HepG2 (cell line): ENCODE measurements at regions not wholly inside any gene's neighbourhood (a gene's known extent, or its start where the extent isn't known, plus 50 kb on each side); places are given as distances from the start of the nearest gene placed in this dataset.

Source experiments
- CBX5 ChIP-seq: sonication (generic); formaldehyde crosslinking; IDR thresholded peaks from 2 replicates; pipeline ENCODE4 v1.4.0; 2020; ENCODE audit warnings: missing genetic modification reagents, borderline replicate concordance
- GFI1 ChIP-seq: sonication (generic); formaldehyde crosslinking; IDR thresholded peaks from 2 replicates; pipeline ENCODE4 v1.5.0; 2020; ENCODE audit warnings: missing genetic modification reagents, mild to moderate bottlenecking, borderline replicate concordance
- HHEX ChIP-seq: IDR thresholded peaks from 2 replicates; pipeline ENCODE4 v1.6.1; 2016; ENCODE audit warnings: control low read depth
- LCORL ChIP-seq, 2 experiments: fragments of 450-650 bp in 1 of 2; sonication (generic) in 1 of 2; formaldehyde crosslinking in 1 of 2; IDR thresholded peaks; 2 replicates each; pipeline versions ENCODE4 v1.5.0 to v1.6.1; 2017 to 2020; ENCODE audit warnings: antibody characterized with exemption in 1 of 2, missing genetic modification reagents in 1 of 2
- MXD4 ChIP-seq: IDR thresholded peaks from 2 replicates; pipeline ENCODE4 v1.6.1; 2016; ENCODE audit warnings: mild to moderate bottlenecking, missing biosample characterization, missing genetic modification reagents
- NFIC ChIP-seq: IDR thresholded peaks from 2 replicates; pipeline ENCODE4 v1.6.1; 2012; ENCODE audit warnings: mild to moderate bottlenecking, low read length, inconsistent platforms
- NFKBIZ ChIP-seq: IDR thresholded peaks from 2 replicates; pipeline ENCODE4 v1.6.1; 2018; ENCODE audit warnings: missing genetic modification reagents, missing compliant biosample characterization
- NR2C2 ChIP-seq: sonication (generic); formaldehyde crosslinking; IDR thresholded peaks from 2 replicates; pipeline ENCODE4 v1.4.0; 2020; ENCODE audit warnings: missing genetic modification reagents, mild to moderate bottlenecking, moderate library complexity, borderline replicate concordance
- PCBP1 ChIP-seq: fragments of 200-400 bp; formaldehyde crosslinking; IDR thresholded peaks from 2 replicates; pipeline ENCODE4 v1.6.1; 2017; ENCODE audit warnings: mild to moderate bottlenecking, low read depth, low read length, borderline replicate concordance
- RFX3 ChIP-seq: IDR thresholded peaks from 2 replicates; pipeline ENCODE4 v1.6.1; 2016; ENCODE audit warnings: missing biosample characterization, missing genetic modification reagents
- SSRP1 ChIP-seq: IDR thresholded peaks from 2 replicates; pipeline ENCODE4 v1.6.1; 2016; ENCODE audit warnings: control low read depth
- THAP11 ChIP-seq: IDR thresholded peaks from 2 replicates; pipeline ENCODE4 v1.6.1; 2016; ENCODE audit warnings: missing biosample characterization, missing genetic modification reagents
- ZNF17 ChIP-seq: sonication (generic); formaldehyde crosslinking; IDR thresholded peaks from 2 replicates; pipeline ENCODE4 v1.5.0; 2020; ENCODE audit warnings: mild to moderate bottlenecking, missing genetic modification reagents
- ZNF282 ChIP-seq: fragments of 450-650 bp; IDR thresholded peaks from 2 replicates; pipeline ENCODE4 v1.6.1; 2018; ENCODE audit not compliant: partially characterized antibody
- ZNF34 ChIP-seq: sonication (generic); formaldehyde crosslinking; IDR thresholded peaks from 2 replicates; pipeline ENCODE4 v1.4.0; 2020; ENCODE audit warnings: mild to moderate bottlenecking, missing genetic modification reagents, borderline replicate concordance
- ZNF614 ChIP-seq: IDR thresholded peaks from 2 replicates; pipeline ENCODE4 v1.6.1; 2018; ENCODE audit warnings: missing biosample characterization, missing genetic modification reagents, inconsistent platforms, borderline replicate concordance
- ZNF879 ChIP-seq: sonication (generic); formaldehyde crosslinking; IDR thresholded peaks from 2 replicates; pipeline ENCODE4 v1.8.1; 2023; ENCODE audit warnings: missing genetic modification reagents
- TF ChIP-seq, protein P1 (sequence below): sonication (generic); formaldehyde crosslinking; IDR thresholded peaks from 2 replicates; pipeline ENCODE4 v1.5.1; 2020; ENCODE audit warnings: mild to moderate bottlenecking, missing genetic modification reagents, borderline replicate concordance
- TF ChIP-seq, protein P2 (sequence below): IDR thresholded peaks from 2 replicates; pipeline ENCODE4 v1.6.1; 2018; ENCODE audit warnings: missing genetic modification reagents, mild to moderate bottlenecking, missing compliant biosample characterization
- TF ChIP-seq, protein P3 (sequence below): IDR thresholded peaks from 2 replicates; pipeline ENCODE4 v1.6.1; 2012; ENCODE audit warnings: low read depth, low read length, improper control_type of control experiment
- TF ChIP-seq, protein P4 (sequence below): sonication (generic); formaldehyde crosslinking; IDR thresholded peaks from 2 replicates; pipeline ENCODE4 v1.5.0; 2020; ENCODE audit warnings: missing genetic modification reagents, mild to moderate bottlenecking, borderline replicate concordance

DNA sequence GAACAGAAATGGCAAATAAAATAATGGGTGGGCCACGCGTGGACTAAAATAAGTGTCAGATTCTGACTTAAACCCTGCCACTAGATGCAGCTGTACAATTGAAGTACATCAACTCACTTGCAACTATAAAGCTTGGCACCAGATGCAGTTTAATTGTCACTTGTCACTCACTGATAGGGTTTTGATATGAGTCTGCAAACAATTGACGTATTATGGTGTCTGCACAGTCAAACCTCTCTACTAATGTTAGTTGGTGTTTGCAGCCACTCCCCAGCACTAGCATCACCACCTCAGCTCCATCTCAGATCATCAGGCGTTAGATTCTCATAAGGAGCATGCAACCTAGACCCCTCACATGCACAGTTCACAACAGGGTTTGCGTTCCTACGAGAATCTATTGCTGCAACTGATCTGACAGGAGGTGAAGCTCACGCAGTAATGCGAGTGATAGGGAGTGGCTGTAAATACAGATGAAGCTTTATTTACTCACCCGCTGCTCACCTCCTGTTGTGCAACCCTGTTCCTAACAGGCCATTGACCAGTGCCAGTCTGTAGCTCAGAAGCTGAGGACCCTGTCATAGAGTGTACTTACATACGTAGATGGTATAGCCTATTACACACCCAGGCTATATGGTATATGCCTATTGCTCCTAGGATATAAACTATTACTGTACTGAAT is 72.1 kb upstream of the SEMA6A start (continued):
- TF ChIP-seq, protein P1, sequence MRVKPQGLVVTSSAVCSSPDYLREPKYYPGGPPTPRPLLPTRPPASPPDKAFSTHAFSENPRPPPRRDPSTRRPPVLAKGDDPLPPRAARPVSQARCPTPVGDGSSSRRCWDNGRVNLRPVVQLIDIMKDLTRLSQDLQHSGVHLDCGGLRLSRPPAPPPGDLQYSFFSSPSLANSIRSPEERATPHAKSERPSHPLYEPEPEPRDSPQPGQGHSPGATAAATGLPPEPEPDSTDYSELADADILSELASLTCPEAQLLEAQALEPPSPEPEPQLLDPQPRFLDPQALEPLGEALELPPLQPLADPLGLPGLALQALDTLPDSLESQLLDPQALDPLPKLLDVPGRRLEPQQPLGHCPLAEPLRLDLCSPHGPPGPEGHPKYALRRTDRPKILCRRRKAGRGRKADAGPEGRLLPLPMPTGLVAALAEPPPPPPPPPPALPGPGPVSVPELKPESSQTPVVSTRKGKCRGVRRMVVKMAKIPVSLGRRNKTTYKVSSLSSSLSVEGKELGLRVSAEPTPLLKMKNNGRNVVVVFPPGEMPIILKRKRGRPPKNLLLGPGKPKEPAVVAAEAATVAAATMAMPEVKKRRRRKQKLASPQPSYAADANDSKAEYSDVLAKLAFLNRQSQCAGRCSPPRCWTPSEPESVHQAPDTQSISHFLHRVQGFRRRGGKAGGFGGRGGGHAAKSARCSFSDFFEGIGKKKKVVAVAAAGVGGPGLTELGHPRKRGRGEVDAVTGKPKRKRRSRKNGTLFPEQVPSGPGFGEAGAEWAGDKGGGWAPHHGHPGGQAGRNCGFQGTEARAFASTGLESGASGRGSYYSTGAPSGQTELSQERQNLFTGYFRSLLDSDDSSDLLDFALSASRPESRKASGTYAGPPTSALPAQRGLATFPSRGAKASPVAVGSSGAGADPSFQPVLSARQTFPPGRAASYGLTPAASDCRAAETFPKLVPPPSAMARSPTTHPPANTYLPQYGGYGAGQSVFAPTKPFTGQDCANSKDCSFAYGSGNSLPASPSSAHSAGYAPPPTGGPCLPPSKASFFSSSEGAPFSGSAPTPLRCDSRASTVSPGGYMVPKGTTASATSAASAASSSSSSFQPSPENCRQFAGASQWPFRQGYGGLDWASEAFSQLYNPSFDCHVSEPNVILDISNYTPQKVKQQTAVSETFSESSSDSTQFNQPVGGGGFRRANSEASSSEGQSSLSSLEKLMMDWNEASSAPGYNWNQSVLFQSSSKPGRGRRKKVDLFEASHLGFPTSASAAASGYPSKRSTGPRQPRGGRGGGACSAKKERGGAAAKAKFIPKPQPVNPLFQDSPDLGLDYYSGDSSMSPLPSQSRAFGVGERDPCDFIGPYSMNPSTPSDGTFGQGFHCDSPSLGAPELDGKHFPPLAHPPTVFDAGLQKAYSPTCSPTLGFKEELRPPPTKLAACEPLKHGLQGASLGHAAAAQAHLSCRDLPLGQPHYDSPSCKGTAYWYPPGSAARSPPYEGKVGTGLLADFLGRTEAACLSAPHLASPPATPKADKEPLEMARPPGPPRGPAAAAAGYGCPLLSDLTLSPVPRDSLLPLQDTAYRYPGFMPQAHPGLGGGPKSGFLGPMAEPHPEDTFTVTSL: peak; percentile 94
- TF ChIP-seq ZNF879: no peak
- no peak for TF ChIP-seq PCBP1
- TF ChIP-seq THAP11: peak; percentile 61
- peak; percentile 54; the same call in 1 of the 2 replicates for TF ChIP-seq NFKBIZ (CRISPR knock-in tag)
- peak; percentile 47; the same call in 1 of the 2 replicates for TF ChIP-seq NR2C2 (CRISPR knock-in tag)
- TF ChIP-seq ZNF282: no peak
- TF ChIP-seq, protein P2, sequence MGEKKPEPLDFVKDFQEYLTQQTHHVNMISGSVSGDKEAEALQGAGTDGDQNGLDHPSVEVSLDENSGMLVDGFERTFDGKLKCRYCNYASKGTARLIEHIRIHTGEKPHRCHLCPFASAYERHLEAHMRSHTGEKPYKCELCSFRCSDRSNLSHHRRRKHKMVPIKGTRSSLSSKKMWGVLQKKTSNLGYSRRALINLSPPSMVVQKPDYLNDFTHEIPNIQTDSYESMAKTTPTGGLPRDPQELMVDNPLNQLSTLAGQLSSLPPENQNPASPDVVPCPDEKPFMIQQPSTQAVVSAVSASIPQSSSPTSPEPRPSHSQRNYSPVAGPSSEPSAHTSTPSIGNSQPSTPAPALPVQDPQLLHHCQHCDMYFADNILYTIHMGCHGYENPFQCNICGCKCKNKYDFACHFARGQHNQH: peak; percentile 92
- no peak for TF ChIP-seq LCORL (IDR thresholded peaks at IDR 0.05)
- peak; percentile 64 for TF ChIP-seq LCORL (CRISPR knock-in tag; IDR thresholded peaks at IDR 0.05)
- TF ChIP-seq RFX3 (CRISPR knock-in tag): no peak
- no peak for TF ChIP-seq MXD4 (CRISPR knock-in tag)
- TF ChIP-seq GFI1 (CRISPR knock-in tag): peak; percentile 72; the same call in 1 of the 2 replicates
- TF ChIP-seq, protein P3, sequence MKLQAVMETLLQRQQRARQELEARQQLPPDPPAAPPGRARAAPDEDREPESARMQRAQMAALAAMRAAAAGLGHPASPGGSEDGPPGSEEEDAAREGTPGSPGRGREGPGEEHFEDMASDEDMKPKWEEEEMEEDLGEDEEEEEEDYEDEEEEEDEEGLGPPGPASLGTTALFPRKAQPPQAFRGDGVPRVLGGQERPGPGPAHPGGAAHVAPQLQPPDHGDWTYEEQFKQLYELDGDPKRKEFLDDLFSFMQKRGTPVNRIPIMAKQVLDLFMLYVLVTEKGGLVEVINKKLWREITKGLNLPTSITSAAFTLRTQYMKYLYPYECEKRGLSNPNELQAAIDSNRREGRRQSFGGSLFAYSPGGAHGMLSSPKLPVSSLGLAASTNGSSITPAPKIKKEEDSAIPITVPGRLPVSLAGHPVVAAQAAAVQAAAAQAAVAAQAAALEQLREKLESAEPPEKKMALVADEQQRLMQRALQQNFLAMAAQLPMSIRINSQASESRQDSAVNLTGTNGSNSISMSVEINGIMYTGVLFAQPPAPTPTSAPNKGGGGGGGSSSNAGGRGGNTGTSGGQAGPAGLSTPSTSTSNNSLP: peak; percentile 61; the same call in 1 of the 2 replicates
- peak; percentile 70 for TF ChIP-seq HHEX (CRISPR knock-in tag)
- peak; percentile 95 for TF ChIP-seq ZNF614 (CRISPR knock-in tag)
- TF ChIP-seq ZNF34 (CRISPR knock-in tag): peak; percentile 84; the same call in 1 of the 2 replicates
- TF ChIP-seq, protein P4, sequence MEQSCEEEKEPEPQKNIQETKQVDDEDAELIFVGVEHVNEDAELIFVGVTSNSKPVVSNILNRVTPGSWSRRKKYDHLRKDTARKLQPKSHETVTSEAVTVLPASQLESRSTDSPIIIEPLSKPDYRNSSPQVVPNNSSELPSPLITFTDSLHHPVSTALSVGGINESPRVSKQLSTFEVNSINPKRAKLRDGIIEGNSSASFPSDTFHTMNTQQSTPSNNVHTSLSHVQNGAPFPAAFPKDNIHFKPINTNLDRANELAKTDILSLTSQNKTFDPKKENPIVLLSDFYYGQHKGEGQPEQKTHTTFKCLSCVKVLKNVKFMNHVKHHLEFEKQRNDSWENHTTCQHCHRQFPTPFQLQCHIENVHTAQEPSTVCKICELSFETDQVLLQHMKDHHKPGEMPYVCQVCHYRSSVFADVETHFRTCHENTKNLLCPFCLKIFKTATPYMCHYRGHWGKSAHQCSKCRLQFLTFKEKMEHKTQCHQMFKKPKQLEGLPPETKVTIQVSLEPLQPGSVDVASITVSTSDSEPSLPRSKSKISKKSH (CRISPR knock-in tag): no peak
- peak; percentile 48; the same call in 1 of the 2 replicates for TF ChIP-seq NFIC
- TF ChIP-seq ZNF17 (CRISPR knock-in tag): no peak
- TF ChIP-seq CBX5 (CRISPR knock-in tag): peak; percentile 89
- peak; percentile 65; the same call in 1 of the 2 replicates for TF ChIP-seq SSRP1
